ENCODE measurements at regions not wholly inside any gene's neighbourhood (a gene's known extent, or its start where the extent isn't known, plus 50 kb on each side); places are given as distances from the start of the nearest gene placed in this dataset.

- Mint-ChIP-seq H3K4me3 (ENCODE audit: unreplicated experiment) (no peak overlapping the region), H3K4me1 (ENCODE audit: insufficient read depth, unreplicated experiment) (no peaks in the 10 kb centered on the region), H3K27ac (ENCODE audit: low read depth, unreplicated experiment) (no peak overlapping the region), H3K27me3 (ENCODE audit: insufficient read depth, unreplicated experiment) (no peaks in the 10 kb centered on the region), H3K9me3 (ENCODE audit: unreplicated experiment) (no peaks in the 10 kb centered on the region), H3K36me3 (ENCODE audit: insufficient read depth, unreplicated experiment) (no peaks in the 10 kb centered on the region)
- POLR2A ChIA-PET = no interaction called here
- intact Hi-C loops (cut with micrococcal nuclease) = no loop called here
- BruUV-seq (replicated peaks) = no TSS peak
- no peak for DNase-seq (ENCODE audit: unreplicated experiment)
- TF ChIP-seq CTCF (IDR thresholded peaks at IDR 0.05; ENCODE audit: unreplicated experiment) = no peak
- CTCF ChIA-PET = no interaction called here
Observed at GRCh38 chr10:109487691-109488090, 435.6 kb downstream of the XPNPEP1 start.

GRCh38 chr10:109480836-109481235, 442.5 kb downstream of the XPNPEP1 start:
- Mint-ChIP-seq H3K9me3 (ENCODE audit: unreplicated experiment) (no peaks in the 10 kb centered on the region), H3K27ac (ENCODE audit: low read depth, unreplicated experiment) (no peak overlapping the region), H3K27me3 (ENCODE audit: insufficient read depth, unreplicated experiment) (no peaks in the 10 kb centered on the region), H3K36me3 (ENCODE audit: insufficient read depth, unreplicated experiment) (no peaks in the 10 kb centered on the region), H3K4me3 (ENCODE audit: unreplicated experiment) (no peak overlapping the region), H3K4me1 (ENCODE audit: insufficient read depth, unreplicated experiment) (no peaks in the 10 kb centered on the region)
- intact Hi-C loops (cut with micrococcal nuclease) = no loop called here
- ChIA-PET POLR2A (no interaction called here), CTCF (no interaction called here)
- no peak for DNase-seq (ENCODE audit: unreplicated experiment)
- no peak for TF ChIP-seq CTCF (IDR thresholded peaks at IDR 0.05; ENCODE audit: unreplicated experiment)
- BruUV-seq (replicated peaks) = no TSS peak

- DNase-seq (ENCODE audit: unreplicated experiment) = no peak
- no peaks in the 10 kb centered on the region for H3K4me1 Mint-ChIP-seq (ENCODE audit: insufficient read depth, unreplicated experiment)
- TF ChIP-seq CTCF (IDR thresholded peaks at IDR 0.05; ENCODE audit: unreplicated experiment) = no peak
- H3K27me3 Mint-ChIP-seq (ENCODE audit: insufficient read depth, unreplicated experiment) = no peaks in the 10 kb centered on the region
- ChIA-PET POLR2A (no interaction called here), CTCF (interaction anchor here (0.5 to 0.7 kb wide), 4 partner anchors 18 to 1666 kb away, joined by 3 to 6 read pairs (median 3); no protein-coding TSS in a partner anchor)
- intact Hi-C loops (cut with micrococcal nuclease) = no loop called here
- no peak overlapping the region for H3K4me3 Mint-ChIP-seq (ENCODE audit: unreplicated experiment)
- no peaks in the 10 kb centered on the region for H3K36me3 Mint-ChIP-seq (ENCODE audit: insufficient read depth, unreplicated experiment)
- no peak overlapping the region for H3K27ac Mint-ChIP-seq (ENCODE audit: low read depth, unreplicated experiment)
- BruUV-seq (replicated peaks) = no TSS peak
- H3K9me3 Mint-ChIP-seq (ENCODE audit: unreplicated experiment) = no peaks in the 10 kb centered on the region
Observed at GRCh38 chr10:109475711-109476421, 447.4 kb downstream of the XPNPEP1 start.

GRCh38 chr10:109474812-109475211, 448.5 kb downstream of the XPNPEP1 start:
- intact Hi-C loops (cut with micrococcal nuclease) = no loop called here
- ChIA-PET POLR2A (no interaction called here), CTCF (no interaction called here)
- Mint-ChIP-seq H3K4me3 (ENCODE audit: unreplicated experiment) (no peak overlapping the region), H3K27me3 (ENCODE audit: insufficient read depth, unreplicated experiment) (no peaks in the 10 kb centered on the region), H3K9me3 (ENCODE audit: unreplicated experiment) (no peaks in the 10 kb centered on the region), H3K4me1 (ENCODE audit: insufficient read depth, unreplicated experiment) (no peaks in the 10 kb centered on the region), H3K27ac (ENCODE audit: low read depth, unreplicated experiment) (no peak overlapping the region), H3K36me3 (ENCODE audit: insufficient read depth, unreplicated experiment) (no peaks in the 10 kb centered on the region)
- no TSS peak for BruUV-seq (replicated peaks)
- no peak for DNase-seq (ENCODE audit: unreplicated experiment)
- no peak for TF ChIP-seq CTCF (IDR thresholded peaks at IDR 0.05; ENCODE audit: unreplicated experiment)

All from MCF 10A (cell line).